ENCODE measurements at regions not wholly inside any gene's neighbourhood (a gene's known extent, or its start where the extent isn't known, plus 50 kb on each side); places are given as distances from the start of the nearest gene placed in this dataset.

GRCh38 chr3:153437666-153438065, 275.6 kb downstream of the RAP2B start:
- intact Hi-C loops (cut with micrococcal nuclease): no loop called here
- no peaks in the 10 kb centered on the region for H3K9me3 ChIP-seq (ENCODE audit: control insufficient read depth in 1 of 2, insufficient read depth in 1 of 2, low read depth in 1 of 2, low read length in 2 of 2)
- DNase-seq (ENCODE audit: low read depth, low spot score) (no peak), ATAC-seq (no peak)
- H3K27me3 ChIP-seq (ENCODE audit: insufficient read depth, low read length): no peaks in the 10 kb centered on the region
- H3K27ac ChIP-seq (ENCODE audit: low read depth, low read length): no peak overlapping the region
- no peaks in the 10 kb centered on the region for H4K20me1 ChIP-seq (ENCODE audit: insufficient read depth)
- CTCF ChIA-PET: no interaction called here
- no peak overlapping the region for H3K4me3 ChIP-seq (replicated peaks in 1 of 2; ENCODE audit: low read depth in 1 of 2, low read length in 2 of 2)
- RAD21 ChIA-PET (ENCODE audit: low non-redundant PET in 1 of 2, low total read pairs in 2 of 2, uncharacterized antibody in 2 of 2, unreplicated experiment in 2 of 2): no interaction called here
- H3K4me2 ChIP-seq (ENCODE audit: low read length): no peak overlapping the region
- POLR2A ChIA-PET: no interaction called here
- H3K9me2 ChIP-seq (ENCODE audit: insufficient read depth): no peaks in the 10 kb centered on the region
- H2AFZ ChIP-seq (ENCODE audit: low read depth, low read length, poor library complexity, severe bottlenecking): no peak overlapping the region
- no peaks in the 10 kb centered on the region for H3K4me1 ChIP-seq (ENCODE audit: control insufficient read depth in 1 of 2, insufficient read depth in 2 of 2, low read length in 2 of 2)
- no peak overlapping the region for H3K9ac ChIP-seq (ENCODE audit: low read length)
- TF ChIP-seq ZNF274 (IDR thresholded peaks at IDR 0.05; ENCODE audit: low read depth, low read length) (no peak), YY1 (IDR thresholded peaks at IDR 0.05; ENCODE audit: extremely low read depth, insufficient replicate concordance, low read depth, low read length) (no peak), CEBPB (IDR thresholded peaks at IDR 0.05; ENCODE audit: low read depth) (no peak), SIN3A (IDR thresholded peaks at IDR 0.05; ENCODE audit: low read depth) (no peak), JUND (IDR thresholded peaks at IDR 0.05) (no peak), ZFX (IDR thresholded peaks at IDR 0.05) (no peak), SRF (IDR thresholded peaks at IDR 0.05; ENCODE audit: low read depth) (no peak), TCF7L2 (IDR thresholded peaks at IDR 0.05; ENCODE audit: borderline replicate concordance, extremely low read depth, insufficient read depth, insufficient read length) (no peak), EZH2 (IDR thresholded peaks at IDR 0.05) (no peak)
- TF ChIP-seq, protein P1, sequence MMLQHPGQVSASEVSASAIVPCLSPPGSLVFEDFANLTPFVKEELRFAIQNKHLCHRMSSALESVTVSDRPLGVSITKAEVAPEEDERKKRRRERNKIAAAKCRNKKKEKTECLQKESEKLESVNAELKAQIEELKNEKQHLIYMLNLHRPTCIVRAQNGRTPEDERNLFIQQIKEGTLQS (IDR thresholded peaks at IDR 0.05): no peak
- TF ChIP-seq, protein P2, sequence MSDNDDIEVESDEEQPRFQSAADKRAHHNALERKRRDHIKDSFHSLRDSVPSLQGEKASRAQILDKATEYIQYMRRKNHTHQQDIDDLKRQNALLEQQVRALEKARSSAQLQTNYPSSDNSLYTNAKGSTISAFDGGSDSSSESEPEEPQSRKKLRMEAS (IDR thresholded peaks at IDR 0.05): no peak
- no peaks in the 10 kb centered on the region for H3K79me2 ChIP-seq (ENCODE audit: insufficient read depth, low read length)
- no TSS peak for BruUV-seq (replicated peaks)
- no peaks in the 10 kb centered on the region for H3K36me3 ChIP-seq (ENCODE audit: control insufficient read depth in 1 of 2, insufficient read depth in 2 of 2, low read length in 2 of 2)

GRCh38 chr3:153438271-153438670, 276.2 kb downstream of the RAP2B start:
- intact Hi-C loops (cut with micrococcal nuclease): no loop called here
- H3K9me3 ChIP-seq (ENCODE audit: control insufficient read depth in 1 of 2, insufficient read depth in 1 of 2, low read depth in 1 of 2, low read length in 2 of 2): no peaks in the 10 kb centered on the region
- H3K27me3 ChIP-seq (ENCODE audit: insufficient read depth, low read length): no peaks in the 10 kb centered on the region
- H4K20me1 ChIP-seq (ENCODE audit: insufficient read depth): no peaks in the 10 kb centered on the region
- BruUV-seq (replicated peaks): no TSS peak
- no peak overlapping the region for H3K27ac ChIP-seq (ENCODE audit: low read depth, low read length)
- no peak overlapping the region for H3K4me2 ChIP-seq (ENCODE audit: low read length)
- H3K4me3 ChIP-seq (replicated peaks in 1 of 2; ENCODE audit: low read depth in 1 of 2, low read length in 2 of 2): no peak overlapping the region
- no peaks in the 10 kb centered on the region for H3K36me3 ChIP-seq (ENCODE audit: control insufficient read depth in 1 of 2, insufficient read depth in 2 of 2, low read length in 2 of 2)
- DNase-seq (ENCODE audit: low read depth, low spot score): no peak
- H3K4me1 ChIP-seq (ENCODE audit: control insufficient read depth in 1 of 2, insufficient read depth in 2 of 2, low read length in 2 of 2): no peaks in the 10 kb centered on the region
- H3K9ac ChIP-seq (ENCODE audit: low read length): no peak overlapping the region
- CTCF ChIA-PET: no interaction called here
- POLR2A ChIA-PET: no interaction called here
- no peak overlapping the region for H2AFZ ChIP-seq (ENCODE audit: low read depth, low read length, poor library complexity, severe bottlenecking)
- ATAC-seq: no peak
- RAD21 ChIA-PET (ENCODE audit: low non-redundant PET in 1 of 2, low total read pairs in 2 of 2, uncharacterized antibody in 2 of 2, unreplicated experiment in 2 of 2): no interaction called here
- H3K79me2 ChIP-seq (ENCODE audit: insufficient read depth, low read length): no peaks in the 10 kb centered on the region
- no peaks in the 10 kb centered on the region for H3K9me2 ChIP-seq (ENCODE audit: insufficient read depth)
- TF ChIP-seq EZH2 (IDR thresholded peaks at IDR 0.05): no peak
- no peak for TF ChIP-seq ZFX (IDR thresholded peaks at IDR 0.05)
- TF ChIP-seq SP1 (IDR thresholded peaks at IDR 0.05; ENCODE audit: low read depth): no peak
- TF ChIP-seq, protein P3, sequence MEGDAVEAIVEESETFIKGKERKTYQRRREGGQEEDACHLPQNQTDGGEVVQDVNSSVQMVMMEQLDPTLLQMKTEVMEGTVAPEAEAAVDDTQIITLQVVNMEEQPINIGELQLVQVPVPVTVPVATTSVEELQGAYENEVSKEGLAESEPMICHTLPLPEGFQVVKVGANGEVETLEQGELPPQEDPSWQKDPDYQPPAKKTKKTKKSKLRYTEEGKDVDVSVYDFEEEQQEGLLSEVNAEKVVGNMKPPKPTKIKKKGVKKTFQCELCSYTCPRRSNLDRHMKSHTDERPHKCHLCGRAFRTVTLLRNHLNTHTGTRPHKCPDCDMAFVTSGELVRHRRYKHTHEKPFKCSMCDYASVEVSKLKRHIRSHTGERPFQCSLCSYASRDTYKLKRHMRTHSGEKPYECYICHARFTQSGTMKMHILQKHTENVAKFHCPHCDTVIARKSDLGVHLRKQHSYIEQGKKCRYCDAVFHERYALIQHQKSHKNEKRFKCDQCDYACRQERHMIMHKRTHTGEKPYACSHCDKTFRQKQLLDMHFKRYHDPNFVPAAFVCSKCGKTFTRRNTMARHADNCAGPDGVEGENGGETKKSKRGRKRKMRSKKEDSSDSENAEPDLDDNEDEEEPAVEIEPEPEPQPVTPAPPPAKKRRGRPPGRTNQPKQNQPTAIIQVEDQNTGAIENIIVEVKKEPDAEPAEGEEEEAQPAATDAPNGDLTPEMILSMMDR (IDR thresholded peaks at IDR 0.05 in 2 of 3, conservative IDR thresholded peaks at IDR 0.05 in 1 of 3; ENCODE audit: borderline replicate concordance in 1 of 3, insufficient read depth in 1 of 3, low read depth in 2 of 3, low read length in 2 of 3): no peak
- TF ChIP-seq EGR1 (IDR thresholded peaks at IDR 0.05; ENCODE audit: low read depth): no peak
- TF ChIP-seq, protein P4, sequence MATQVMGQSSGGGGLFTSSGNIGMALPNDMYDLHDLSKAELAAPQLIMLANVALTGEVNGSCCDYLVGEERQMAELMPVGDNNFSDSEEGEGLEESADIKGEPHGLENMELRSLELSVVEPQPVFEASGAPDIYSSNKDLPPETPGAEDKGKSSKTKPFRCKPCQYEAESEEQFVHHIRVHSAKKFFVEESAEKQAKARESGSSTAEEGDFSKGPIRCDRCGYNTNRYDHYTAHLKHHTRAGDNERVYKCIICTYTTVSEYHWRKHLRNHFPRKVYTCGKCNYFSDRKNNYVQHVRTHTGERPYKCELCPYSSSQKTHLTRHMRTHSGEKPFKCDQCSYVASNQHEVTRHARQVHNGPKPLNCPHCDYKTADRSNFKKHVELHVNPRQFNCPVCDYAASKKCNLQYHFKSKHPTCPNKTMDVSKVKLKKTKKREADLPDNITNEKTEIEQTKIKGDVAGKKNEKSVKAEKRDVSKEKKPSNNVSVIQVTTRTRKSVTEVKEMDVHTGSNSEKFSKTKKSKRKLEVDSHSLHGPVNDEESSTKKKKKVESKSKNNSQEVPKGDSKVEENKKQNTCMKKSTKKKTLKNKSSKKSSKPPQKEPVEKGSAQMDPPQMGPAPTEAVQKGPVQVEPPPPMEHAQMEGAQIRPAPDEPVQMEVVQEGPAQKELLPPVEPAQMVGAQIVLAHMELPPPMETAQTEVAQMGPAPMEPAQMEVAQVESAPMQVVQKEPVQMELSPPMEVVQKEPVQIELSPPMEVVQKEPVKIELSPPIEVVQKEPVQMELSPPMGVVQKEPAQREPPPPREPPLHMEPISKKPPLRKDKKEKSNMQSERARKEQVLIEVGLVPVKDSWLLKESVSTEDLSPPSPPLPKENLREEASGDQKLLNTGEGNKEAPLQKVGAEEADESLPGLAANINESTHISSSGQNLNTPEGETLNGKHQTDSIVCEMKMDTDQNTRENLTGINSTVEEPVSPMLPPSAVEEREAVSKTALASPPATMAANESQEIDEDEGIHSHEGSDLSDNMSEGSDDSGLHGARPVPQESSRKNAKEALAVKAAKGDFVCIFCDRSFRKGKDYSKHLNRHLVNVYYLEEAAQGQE (IDR thresholded peaks at IDR 0.05; ENCODE audit: low read depth): no peak

All from HCT116 (cell line).